Activated T-cell treated with anti-CD3 and anti-CD28 coated beads, Interleukin-2, amount 50 U/mL, for 72 hours (primary cell): ENCODE measurements at regions not wholly inside any gene's neighbourhood (a gene's known extent, or its start where the extent isn't known, plus 50 kb on each side); places are given as distances from the start of the nearest gene placed in this dataset.

ENCODE experiments used
- ATAC-seq, 2 donors: fragments of 150-1000 bp; cut with Tn5 transposase; replicated peaks in 1 of 2; 2 replicates each; pipeline ENCODE4 v1.10.0; 2021; ENCODE audit warnings: moderate library complexity in 2 of 2, mild to moderate bottlenecking in 1 of 2
- DNase-seq, 2 donors: peaks; one replicate each; pipeline ENCODE4 v3.0.0; 2021 to 2022; ENCODE audit warnings: mixed read lengths in 1 of 2
- H3K27ac Mint-ChIP-seq: one replicate; pipeline ENCODE4 v1.8.0; 2022; ENCODE audit warnings: mild to moderate bottlenecking, moderate library complexity, mixed read lengths
- H3K27me3 Mint-ChIP-seq: one replicate; pipeline ENCODE4 v1.8.0; 2022; ENCODE audit warnings: low read depth, mixed read lengths
- H3K36me3 Mint-ChIP-seq, 2 donors: one replicate each; pipeline ENCODE4 v1.8.0; 2022; ENCODE audit warnings: mixed read lengths in 2 of 2, mild to moderate bottlenecking in 1 of 2; ENCODE audit not compliant: insufficient read depth in 2 of 2
- H3K4me1 Mint-ChIP-seq: one replicate; pipeline ENCODE4 v1.8.0; 2022; ENCODE audit warnings: low read depth, mixed read lengths
- H3K4me3 Mint-ChIP-seq, 2 donors: one replicate each; pipeline ENCODE4 v1.8.0; 2022; ENCODE audit warnings: mild to moderate bottlenecking in 2 of 2, mixed read lengths in 2 of 2, moderate library complexity in 2 of 2
- H3K9me3 Mint-ChIP-seq, 2 donors: one replicate each; pipeline ENCODE4 v1.8.0; 2022; ENCODE audit warnings: mixed read lengths in 2 of 2

GRCh38 chr17:5854871-5855554 lies 215.2 kb upstream of the WSCD1 start:
- no peaks in the 10 kb centered on the region for H3K9me3 Mint-ChIP-seq
- H3K36me3 Mint-ChIP-seq, result no peaks in the 10 kb centered on the region
- H3K27ac Mint-ChIP-seq, result no peak overlapping the region
- H3K4me1 Mint-ChIP-seq, result no peaks in the 10 kb centered on the region
- no peaks in the 10 kb centered on the region for H3K27me3 Mint-ChIP-seq
- DNase-seq (no peak), ATAC-seq (no peak)
- no peak overlapping the region for H3K4me3 Mint-ChIP-seq

- peaks cover 15% of the 10 kb centered on the region for H3K27me3 Mint-ChIP-seq
- DNase-seq (no peak), ATAC-seq (no peak)
- H3K27ac Mint-ChIP-seq, result no peak overlapping the region
- H3K9me3 Mint-ChIP-seq, result no peaks in the 10 kb centered on the region
- no peak overlapping the region for H3K4me3 Mint-ChIP-seq
- H3K36me3 Mint-ChIP-seq, result no peaks in the 10 kb centered on the region
- no peaks in the 10 kb centered on the region for H3K4me1 Mint-ChIP-seq
Observed at GRCh38 chr17:5861246-5861645, 208.9 kb upstream of the WSCD1 start.

- Mint-ChIP-seq H3K4me1 (no peaks in the 10 kb centered on the region), H3K9me3 (no peaks in the 10 kb centered on the region), H3K4me3 (no peak overlapping the region), H3K27me3 (peaks cover 20% of the 10 kb centered on the region), H3K27ac (no peak overlapping the region), H3K36me3 (no peaks in the 10 kb centered on the region)
- DNase-seq (no peak), ATAC-seq (no peak)
Observed at GRCh38 chr17:5861854-5862253, 208.3 kb upstream of the WSCD1 start.

- H3K4me3 Mint-ChIP-seq, result no peak overlapping the region
- ATAC-seq (no peak), DNase-seq (no peak)
- H3K27me3 Mint-ChIP-seq, result peaks cover 25% of the 10 kb centered on the region
- H3K27ac Mint-ChIP-seq, result no peak overlapping the region
- no peaks in the 10 kb centered on the region for H3K9me3 Mint-ChIP-seq
- no peaks in the 10 kb centered on the region for H3K36me3 Mint-ChIP-seq
- no peaks in the 10 kb centered on the region for H3K4me1 Mint-ChIP-seq
Observed at GRCh38 chr17:5862395-5862794, 207.8 kb upstream of the WSCD1 start.

GRCh38 chr17:5864741-5865657 lies 205.2 kb upstream of the WSCD1 start:
- H3K4me1 Mint-ChIP-seq, result no peaks in the 10 kb centered on the region
- peak overlapping the region; percentile 44 for H3K27ac Mint-ChIP-seq
- no peak overlapping the region for H3K4me3 Mint-ChIP-seq
- ATAC-seq (peak; percentile 62 to 66), DNase-seq (no peak)
- H3K27me3 Mint-ChIP-seq, result peaks cover 25% of the 10 kb centered on the region
- no peaks in the 10 kb centered on the region for H3K36me3 Mint-ChIP-seq
- H3K9me3 Mint-ChIP-seq, result no peaks in the 10 kb centered on the region

GRCh38 chr17:5866978-5867377 lies 203.2 kb upstream of the WSCD1 start:
- H3K9me3 Mint-ChIP-seq, result no peaks in the 10 kb centered on the region
- H3K4me3 Mint-ChIP-seq, result no peak overlapping the region
- H3K27ac Mint-ChIP-seq, result no peak overlapping the region
- no peak for DNase-seq
- no peak for ATAC-seq
- H3K27me3 Mint-ChIP-seq, result peaks cover 30% of the 10 kb centered on the region
- no peaks in the 10 kb centered on the region for H3K4me1 Mint-ChIP-seq
- H3K36me3 Mint-ChIP-seq, result no peaks in the 10 kb centered on the region

- H3K36me3 Mint-ChIP-seq, result no peaks in the 10 kb centered on the region
Observed at GRCh38 chr17:5869041-5869745, 201.0 kb upstream of the WSCD1 start.

GRCh38 chr17:5870231-5870953 lies 199.8 kb upstream of the WSCD1 start:
- no peak overlapping the region for H3K27ac Mint-ChIP-seq
- no peaks in the 10 kb centered on the region for H3K36me3 Mint-ChIP-seq
- no peak overlapping the region for H3K4me3 Mint-ChIP-seq
- no peaks in the 10 kb centered on the region for H3K4me1 Mint-ChIP-seq
- H3K27me3 Mint-ChIP-seq, result peaks cover 19% of the 10 kb centered on the region
- H3K9me3 Mint-ChIP-seq, result no peaks in the 10 kb centered on the region
- ATAC-seq (no peak), DNase-seq (no peak)

More at GRCh38 chr17:5869041-5869745, 201.0 kb upstream of the WSCD1 start:
- DNase-seq (no peak), ATAC-seq (no peak)
- no peaks in the 10 kb centered on the region for H3K9me3 Mint-ChIP-seq
- no peak overlapping the region for H3K27ac Mint-ChIP-seq
- H3K27me3 Mint-ChIP-seq, result peaks cover 19% of the 10 kb centered on the region
- no peak overlapping the region for H3K4me3 Mint-ChIP-seq
- H3K4me1 Mint-ChIP-seq, result no peaks in the 10 kb centered on the region

- Mint-ChIP-seq H3K4me3 (no peak overlapping the region), H3K36me3 (no peaks in the 10 kb centered on the region), H3K27ac (no peak overlapping the region), H3K9me3 (no peaks in the 10 kb centered on the region), H3K4me1 (no peaks in the 10 kb centered on the region), H3K27me3 (peaks cover 21% of the 10 kb centered on the region)
- ATAC-seq (no peak), DNase-seq (no peak)
Observed at GRCh38 chr17:5871666-5872065, 198.5 kb upstream of the WSCD1 start.

GRCh38 chr17:5872831-5873230 lies 197.3 kb upstream of the WSCD1 start:
- H3K9me3 Mint-ChIP-seq, result no peaks in the 10 kb centered on the region
- H3K27ac Mint-ChIP-seq, result no peak overlapping the region
- H3K27me3 Mint-ChIP-seq, result peaks cover 26% of the 10 kb centered on the region

GRCh38 chr17:5873781-5874180 lies 196.4 kb upstream of the WSCD1 start:
- Mint-ChIP-seq H3K4me3 (no peak overlapping the region), H3K27me3 (peaks cover 26% of the 10 kb centered on the region), H3K4me1 (no peaks in the 10 kb centered on the region), H3K27ac (no peak overlapping the region), H3K36me3 (no peaks in the 10 kb centered on the region), H3K9me3 (no peaks in the 10 kb centered on the region)
- no peak for ATAC-seq
- no peak for DNase-seq

More at GRCh38 chr17:5872831-5873230, 197.3 kb upstream of the WSCD1 start:
- Mint-ChIP-seq H3K4me1 (no peaks in the 10 kb centered on the region), H3K4me3 (no peak overlapping the region), H3K36me3 (no peaks in the 10 kb centered on the region)
- DNase-seq, result no peak
- ATAC-seq, result no peak

- no peaks in the 10 kb centered on the region for H3K9me3 Mint-ChIP-seq
- DNase-seq (no peak), ATAC-seq (no peak)
- H3K27ac Mint-ChIP-seq, result no peak overlapping the region
- H3K4me3 Mint-ChIP-seq, result no peak overlapping the region
- no peaks in the 10 kb centered on the region for H3K4me1 Mint-ChIP-seq
- no peaks in the 10 kb centered on the region for H3K36me3 Mint-ChIP-seq
- H3K27me3 Mint-ChIP-seq, result peaks cover 26% of the 10 kb centered on the region
Observed at GRCh38 chr17:5874486-5874885, 195.7 kb upstream of the WSCD1 start.
